Tibial nerve (tissue), 4 donors: ENCODE measurements at regions not wholly inside any gene's neighbourhood (a gene's known extent, or its start where the extent isn't known, plus 50 kb on each side); places are given as distances from the start of the nearest gene placed in this dataset.

Source experiments
- EP300 ChIP-seq, 2 donors: sonication (generic); formaldehyde crosslinking; IDR thresholded peaks; one replicate each; pipeline ENCODE4 v1.6.1; 2017; ENCODE audit warnings: antibody characterized with exemption in 2 of 2, mild to moderate bottlenecking in 1 of 2
- POLR2A ChIP-seq, 2 donors: fragments of 450-650 bp; IDR thresholded peaks; one replicate each; pipeline ENCODE4 v1.6.1; 2017; ENCODE audit warnings: antibody characterized with exemption in 2 of 2, mild to moderate bottlenecking in 2 of 2, moderate library complexity in 2 of 2
- TF ChIP-seq, protein P1 (sequence below), 5 experiments: fragments of 200-600 bp in 3 of 5; fragments of 450-650 bp in 2 of 5; sonication (generic) in 3 of 5; IDR thresholded peaks; one replicate each; pipeline ENCODE4 v1.5.1; 2016 to 2019; ENCODE audit warnings: antibody characterized with exemption in 5 of 5, mild to moderate bottlenecking in 3 of 5, moderate library complexity in 2 of 5

DNA sequence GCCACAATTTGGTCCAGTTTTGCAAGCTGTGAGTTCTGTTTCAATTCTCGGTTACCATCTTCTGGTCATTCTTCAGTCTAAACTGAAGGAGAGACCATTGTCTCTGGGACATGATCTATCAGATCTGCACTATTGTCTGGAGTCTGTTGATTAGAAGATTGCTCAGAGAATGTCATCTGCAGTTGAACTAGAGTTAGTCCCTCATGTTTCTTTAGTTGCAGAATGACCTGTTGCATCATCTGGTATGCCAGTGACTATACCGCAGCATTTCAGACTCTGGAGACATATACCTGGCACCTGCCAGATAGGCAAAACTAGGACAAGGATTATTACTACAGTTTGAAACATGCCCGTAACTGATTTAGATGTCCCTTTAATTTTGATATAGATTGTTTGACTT, 194.8 kb downstream of the LRRC70 start:
- TF ChIP-seq, protein P1, sequence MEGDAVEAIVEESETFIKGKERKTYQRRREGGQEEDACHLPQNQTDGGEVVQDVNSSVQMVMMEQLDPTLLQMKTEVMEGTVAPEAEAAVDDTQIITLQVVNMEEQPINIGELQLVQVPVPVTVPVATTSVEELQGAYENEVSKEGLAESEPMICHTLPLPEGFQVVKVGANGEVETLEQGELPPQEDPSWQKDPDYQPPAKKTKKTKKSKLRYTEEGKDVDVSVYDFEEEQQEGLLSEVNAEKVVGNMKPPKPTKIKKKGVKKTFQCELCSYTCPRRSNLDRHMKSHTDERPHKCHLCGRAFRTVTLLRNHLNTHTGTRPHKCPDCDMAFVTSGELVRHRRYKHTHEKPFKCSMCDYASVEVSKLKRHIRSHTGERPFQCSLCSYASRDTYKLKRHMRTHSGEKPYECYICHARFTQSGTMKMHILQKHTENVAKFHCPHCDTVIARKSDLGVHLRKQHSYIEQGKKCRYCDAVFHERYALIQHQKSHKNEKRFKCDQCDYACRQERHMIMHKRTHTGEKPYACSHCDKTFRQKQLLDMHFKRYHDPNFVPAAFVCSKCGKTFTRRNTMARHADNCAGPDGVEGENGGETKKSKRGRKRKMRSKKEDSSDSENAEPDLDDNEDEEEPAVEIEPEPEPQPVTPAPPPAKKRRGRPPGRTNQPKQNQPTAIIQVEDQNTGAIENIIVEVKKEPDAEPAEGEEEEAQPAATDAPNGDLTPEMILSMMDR (IDR thresholded peaks at IDR 0.05) = no peak
- TF ChIP-seq POLR2A (IDR thresholded peaks at IDR 0.05) = no peak
- TF ChIP-seq EP300 (IDR thresholded peaks at IDR 0.05) = no peak
